SKM-1 (cell line): ENCODE measurements at regions not wholly inside any gene's neighbourhood (a gene's known extent, or its start where the extent isn't known, plus 50 kb on each side); places are given as distances from the start of the nearest gene placed in this dataset.
"Not testable (repeated sequence)": the region's sequence is repeated elsewhere in the genome, so short reads cannot be mapped to it uniquely, and the experiment has no call there.

Experiments used
- DNase-seq: peaks from one replicate; lab custom pipeline; 2025; ENCODE audit not compliant: unreplicated experiment; lab: John Stamatoyannopoulos, UW

GRCh38 chr12:75944097-75944904 is 87.3 kb downstream of the PHLDA1 start:
- DNase-seq, result no peak

GRCh38 chr12:75943730-75944096 is 87.9 kb downstream of the PHLDA1 start:
- DNase-seq, result no peak

GRCh38 chr12:75941661-75942060 is 89.9 kb downstream of the PHLDA1 start:
- not testable (repeated sequence) for DNase-seq

- no peak for DNase-seq
Observed at GRCh38 chr12:75939016-75939642, 92.4 kb downstream of the PHLDA1 start.

GRCh38 chr12:75938189-75938588 is 93.4 kb downstream of the PHLDA1 start:
- no peak for DNase-seq

GRCh38 chr12:75937486-75937885 is 94.1 kb downstream of the PHLDA1 start:
- no peak for DNase-seq

- no peak for DNase-seq
Observed at GRCh38 chr12:75936515-75937440, 94.8 kb downstream of the PHLDA1 start.

GRCh38 chr12:75935539-75936242 is 95.9 kb downstream of the PHLDA1 start:
- no peak for DNase-seq

GRCh38 chr12:75933101-75933500 is 98.5 kb downstream of the PHLDA1 start:
- DNase-seq, result no peak

GRCh38 chr12:75932241-75932640 is 99.3 kb downstream of the PHLDA1 start:
- no peak for DNase-seq

- DNase-seq, result no peak
Observed at GRCh38 chr12:75923964-75924666, 107.5 kb downstream of the PHLDA1 start.

GRCh38 chr12:75922944-75923642 is 108.5 kb downstream of the PHLDA1 start:
- DNase-seq, result no peak

- DNase-seq, result no peak
Observed at GRCh38 chr12:75921622-75922289, 109.8 kb downstream of the PHLDA1 start.

- no peak for DNase-seq
Observed at GRCh38 chr12:75917715-75918114, 113.9 kb downstream of the PHLDA1 start.

- DNase-seq, result no peak
Observed at GRCh38 chr12:75917083-75917482, 114.5 kb downstream of the PHLDA1 start.

GRCh38 chr12:75913502-75914351 is 117.8 kb downstream of the PHLDA1 start:
- DNase-seq, result no peak

- DNase-seq, result no peak
Observed at GRCh38 chr12:75909714-75910656, 121.6 kb downstream of the PHLDA1 start.
